Kidney epithelial cell (primary cell): ENCODE measurements at regions not wholly inside any gene's neighbourhood (a gene's known extent, or its start where the extent isn't known, plus 50 kb on each side); places are given as distances from the start of the nearest gene placed in this dataset.
"Not testable (repeated sequence)": the region's sequence is repeated elsewhere in the genome, so short reads cannot be mapped to it uniquely, and the experiment has no call there.

Source experiments
- DNase-seq: peaks from one replicate; pipeline ENCODE4 v3.0.0-alpha.2; 2010; ENCODE audit warnings: low read depth
- H3K27me3 ChIP-seq: 2 replicates; pipeline ENCODE4 v1.6.0; 2011; ENCODE audit warnings: low read length; ENCODE audit not compliant: control insufficient read depth, insufficient read depth
- H3K36me3 ChIP-seq: 2 replicates; pipeline ENCODE4 v1.5.1; 2011; ENCODE audit warnings: low read length; ENCODE audit not compliant: control insufficient read depth, insufficient read depth
- H3K4me3 ChIP-seq: 2 replicates; pipeline ENCODE4 v1.5.1; 2011; ENCODE audit warnings: low read depth, mild to moderate bottlenecking, control low read depth, low read length
- TF ChIP-seq, protein P1 (sequence below): IDR thresholded peaks from 2 replicates; pipeline ENCODE4 v1.5.1; 2011; ENCODE audit warnings: mild to moderate bottlenecking, moderate library complexity, low read length, control low read depth, inconsistent platforms; ENCODE audit not compliant: insufficient read depth, poor library complexity, severe bottlenecking

DNA sequence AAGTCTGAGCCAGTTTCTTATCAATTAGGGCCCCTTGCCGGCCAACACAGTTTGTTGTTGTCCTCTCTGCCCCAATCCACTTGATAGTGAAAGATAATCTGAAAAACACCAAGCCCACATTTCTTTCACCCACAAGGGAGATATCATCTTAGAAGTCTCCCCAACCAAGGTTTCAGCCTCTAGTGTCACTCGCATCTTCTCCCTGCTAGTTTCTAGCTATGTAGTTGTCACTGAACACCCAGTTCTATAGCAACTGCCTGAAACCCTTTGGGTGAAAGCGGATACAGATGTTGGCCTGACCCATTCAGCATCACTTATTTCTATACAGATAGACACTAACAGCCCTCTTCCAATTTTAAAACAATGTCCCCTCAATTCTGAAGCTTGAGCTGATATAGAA is 116.3 kb downstream of the BMP15 start:
- TF ChIP-seq, protein P1, sequence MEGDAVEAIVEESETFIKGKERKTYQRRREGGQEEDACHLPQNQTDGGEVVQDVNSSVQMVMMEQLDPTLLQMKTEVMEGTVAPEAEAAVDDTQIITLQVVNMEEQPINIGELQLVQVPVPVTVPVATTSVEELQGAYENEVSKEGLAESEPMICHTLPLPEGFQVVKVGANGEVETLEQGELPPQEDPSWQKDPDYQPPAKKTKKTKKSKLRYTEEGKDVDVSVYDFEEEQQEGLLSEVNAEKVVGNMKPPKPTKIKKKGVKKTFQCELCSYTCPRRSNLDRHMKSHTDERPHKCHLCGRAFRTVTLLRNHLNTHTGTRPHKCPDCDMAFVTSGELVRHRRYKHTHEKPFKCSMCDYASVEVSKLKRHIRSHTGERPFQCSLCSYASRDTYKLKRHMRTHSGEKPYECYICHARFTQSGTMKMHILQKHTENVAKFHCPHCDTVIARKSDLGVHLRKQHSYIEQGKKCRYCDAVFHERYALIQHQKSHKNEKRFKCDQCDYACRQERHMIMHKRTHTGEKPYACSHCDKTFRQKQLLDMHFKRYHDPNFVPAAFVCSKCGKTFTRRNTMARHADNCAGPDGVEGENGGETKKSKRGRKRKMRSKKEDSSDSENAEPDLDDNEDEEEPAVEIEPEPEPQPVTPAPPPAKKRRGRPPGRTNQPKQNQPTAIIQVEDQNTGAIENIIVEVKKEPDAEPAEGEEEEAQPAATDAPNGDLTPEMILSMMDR: no peak
- H3K27me3 ChIP-seq: no peaks in the 10 kb centered on the region
- H3K4me3 ChIP-seq: no peak overlapping the region
- DNase-seq: no peak
- no peaks in the 10 kb centered on the region for H3K36me3 ChIP-seq

DNA sequence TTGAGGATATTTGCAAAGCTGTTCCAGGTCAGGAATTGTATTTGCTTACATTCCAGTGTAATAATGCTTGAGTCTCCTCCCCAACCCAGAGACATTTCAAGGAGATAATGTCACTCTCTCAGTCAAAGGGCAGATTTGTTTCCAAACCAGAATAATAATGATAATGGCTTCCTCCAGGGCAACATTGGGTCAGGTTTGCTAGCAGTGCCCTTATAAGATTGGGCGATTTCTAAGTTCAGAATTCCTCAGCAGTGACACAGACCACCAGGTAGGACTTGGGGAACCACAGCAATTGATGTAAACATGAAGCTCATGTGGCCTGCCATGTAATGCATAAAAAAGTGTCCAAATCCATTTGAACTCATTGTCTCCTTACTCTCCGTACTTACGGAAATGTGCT is 125.2 kb downstream of the BMP15 start:
- H3K27me3 ChIP-seq: no peaks in the 10 kb centered on the region
- TF ChIP-seq, protein P1: no peak
- no peaks in the 10 kb centered on the region for H3K36me3 ChIP-seq

DNA sequence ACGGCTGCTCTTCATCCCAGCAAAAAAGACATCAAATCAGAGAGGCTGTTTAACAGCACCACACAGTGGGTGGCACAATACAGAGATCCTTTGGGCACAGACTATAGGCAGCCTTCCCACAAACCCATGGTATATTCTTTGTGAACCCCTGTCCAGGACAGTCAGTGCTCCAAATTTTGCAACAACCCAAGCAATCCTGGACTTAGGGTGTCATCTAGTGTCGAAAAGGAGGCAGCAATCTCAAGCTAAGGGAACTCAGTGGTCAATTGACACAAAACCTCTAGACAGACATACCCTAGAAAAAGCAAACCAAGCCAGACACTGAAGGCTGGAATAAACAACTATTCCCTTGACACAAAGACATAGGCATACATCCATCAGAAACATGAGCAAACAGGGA is 137.4 kb downstream of the BMP15 start:
- H3K27me3 ChIP-seq: no peaks in the 10 kb centered on the region
- TF ChIP-seq, protein P1: no peak
- no peak overlapping the region for H3K4me3 ChIP-seq
- DNase-seq: no peak
- H3K36me3 ChIP-seq: no peaks in the 10 kb centered on the region

More for the DNA sequence above, 125.2 kb downstream of the BMP15 start:
- DNase-seq: no peak
- no peak overlapping the region for H3K4me3 ChIP-seq

DNA sequence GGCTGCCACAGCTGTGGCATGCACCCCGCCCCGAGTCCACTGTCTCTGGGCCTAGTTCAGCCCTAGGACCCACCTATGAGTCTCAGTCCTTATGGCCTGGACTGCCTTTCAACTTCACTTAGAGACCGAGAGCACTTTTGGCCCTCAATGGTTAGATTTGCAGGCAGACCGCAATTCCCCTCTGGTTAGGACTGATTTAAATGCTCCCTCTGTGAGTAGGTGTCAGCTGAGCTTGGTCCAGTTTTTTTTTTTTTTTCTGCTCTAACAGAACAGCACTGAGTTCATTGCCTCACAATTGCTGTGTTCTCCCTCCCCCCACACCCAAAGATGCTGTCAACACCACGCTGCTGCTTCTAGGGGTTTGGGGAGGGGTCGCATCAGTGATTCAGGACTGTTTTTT is 143.2 kb downstream of the BMP15 start:
- TF ChIP-seq, protein P1: no peak

DNA sequence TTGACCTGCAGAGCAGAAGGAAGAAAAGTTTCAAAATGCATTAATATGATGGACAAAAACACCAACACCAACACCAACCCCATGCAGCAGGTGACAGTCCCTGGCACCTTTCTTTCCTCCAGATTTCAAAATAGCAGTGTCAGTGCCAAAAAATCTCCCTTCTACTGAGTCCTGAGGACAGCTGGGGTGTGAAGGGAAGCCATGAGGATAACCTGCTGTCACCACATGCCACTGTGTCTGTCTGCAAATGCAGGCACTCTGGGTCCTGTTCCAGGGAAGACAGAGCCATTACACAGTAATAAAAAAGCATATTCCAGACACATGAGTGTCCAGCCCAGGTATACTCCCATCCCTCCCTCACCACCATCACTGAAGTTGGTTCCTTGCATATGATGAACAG is 187.5 kb downstream of the BMP15 start:
- no peak for DNase-seq
- no peak overlapping the region for H3K4me3 ChIP-seq
- no peaks in the 10 kb centered on the region for H3K36me3 ChIP-seq
- TF ChIP-seq, protein P1: no peak
- no peaks in the 10 kb centered on the region for H3K27me3 ChIP-seq

More for the DNA sequence above, 143.2 kb downstream of the BMP15 start:
- Histone ChIP-seq H3K36me3 (no peaks in the 10 kb centered on the region), H3K27me3 (no peaks in the 10 kb centered on the region), H3K4me3 (no peak overlapping the region)
- DNase-seq: no peak

DNA sequence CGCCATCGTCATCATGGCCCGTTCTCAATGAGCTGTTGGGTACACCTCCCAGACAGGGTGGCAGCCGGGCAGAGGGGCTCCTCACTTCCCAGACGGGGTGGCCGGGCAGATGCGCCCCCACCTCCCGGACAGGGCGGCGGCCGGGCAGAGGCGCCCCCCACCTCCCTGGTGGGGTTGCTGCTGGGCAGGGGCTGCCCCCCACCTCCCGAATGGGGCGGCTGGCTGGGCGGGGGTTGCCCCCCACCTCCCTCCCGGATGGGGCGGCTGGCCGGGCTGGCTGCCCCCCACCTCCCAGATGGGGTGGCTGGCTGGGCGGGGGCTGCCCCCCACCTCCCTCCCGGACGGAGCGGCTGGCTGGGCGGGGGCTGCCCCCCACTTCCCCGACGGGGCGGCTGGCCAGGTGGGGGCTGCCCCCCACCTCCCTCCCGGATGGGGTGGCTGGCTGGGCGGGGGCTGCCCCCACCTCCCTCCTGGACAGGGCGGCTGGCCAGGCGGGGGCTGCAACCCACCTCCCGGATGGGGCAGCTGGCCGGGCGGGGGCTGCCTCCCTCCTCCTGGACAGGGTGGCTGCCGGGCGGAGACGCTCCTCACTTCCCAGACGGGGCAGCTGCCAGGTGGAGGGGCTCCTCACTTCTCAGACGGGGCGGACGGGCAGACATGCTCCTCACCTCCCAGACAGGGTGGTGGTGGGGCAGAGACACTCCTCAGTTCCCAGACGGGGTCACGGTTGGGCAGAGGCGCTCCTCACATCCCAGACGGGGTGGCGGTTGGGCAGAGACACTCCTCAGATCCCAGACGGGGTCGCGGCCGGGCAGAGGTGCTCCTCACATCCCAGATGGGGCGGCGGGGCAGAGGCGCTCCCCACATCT is 208.8 kb downstream of the BMP15 start:
- not testable (repeated sequence) for DNase-seq, H3K27me3 ChIP-seq, H3K4me3 ChIP-seq, H3K36me3 ChIP-seq

DNA sequence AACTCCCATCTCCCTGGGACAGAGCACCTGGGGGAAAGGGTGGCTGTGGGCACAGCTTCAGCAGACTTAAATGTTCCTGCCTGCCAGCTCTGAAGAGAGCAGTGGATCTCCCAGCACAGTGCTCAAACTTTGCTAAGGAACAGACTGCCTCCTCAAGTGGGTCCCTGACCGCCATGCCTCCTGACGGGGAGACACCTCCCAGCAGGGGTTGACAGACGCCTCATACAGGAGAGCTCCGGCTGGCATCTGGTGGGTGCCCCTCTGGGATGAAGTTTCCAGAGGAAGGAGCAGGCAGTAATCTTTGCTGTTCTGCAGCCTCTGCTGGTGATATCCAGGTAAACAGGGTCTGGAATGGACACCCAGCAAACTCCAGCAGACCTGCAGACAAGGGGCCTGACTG is 206.9 kb upstream of the NUDT10 start:
- not testable (repeated sequence) for H3K36me3 ChIP-seq, H3K4me3 ChIP-seq, H3K27me3 ChIP-seq, DNase-seq
